ENCODE measurements at regions not wholly inside any gene's neighbourhood (a gene's known extent, or its start where the extent isn't known, plus 50 kb on each side); places are given as distances from the start of the nearest gene placed in this dataset.

- Mint-ChIP-seq H3K27ac (no peak overlapping the region), H3K9me3 (peaks cover 7 to 17% of the 10 kb centered on the region in 2 donors), H3K4me3 (no peak overlapping the region), H3K4me1 (no peaks in the 10 kb centered on the region), H3K27me3 (ENCODE audit: low read depth in 2 of 2) (no peaks in the 10 kb centered on the region), H3K36me3 (peaks cover 3% of the 10 kb centered on the region)
- H3K27ac ChIP-seq (ENCODE audit: low read length), result no peak overlapping the region
- intact Hi-C loops (cut with micrococcal nuclease), result no loop called here
- no peaks in the 10 kb centered on the region for H3K9me3 ChIP-seq (ENCODE audit: control insufficient read depth, insufficient read depth, low read length)
- no peak overlapping the region for H3K4me3 ChIP-seq (ENCODE audit: low read length)
- no peaks in the 10 kb centered on the region for H3K27me3 ChIP-seq (ENCODE audit: control insufficient read depth, insufficient read depth, low read length)
- 73% methylated on average over 2 of the region's 3 CpGs for WGBS (ENCODE audit: insufficient coverage)
- H3K4me1 ChIP-seq (ENCODE audit: control insufficient read depth, insufficient read depth, low read length), result no peaks in the 10 kb centered on the region
- no peaks in the 10 kb centered on the region for H3K36me3 ChIP-seq (ENCODE audit: control insufficient read depth, insufficient read depth, low read length)
- TF ChIP-seq, protein P1, sequence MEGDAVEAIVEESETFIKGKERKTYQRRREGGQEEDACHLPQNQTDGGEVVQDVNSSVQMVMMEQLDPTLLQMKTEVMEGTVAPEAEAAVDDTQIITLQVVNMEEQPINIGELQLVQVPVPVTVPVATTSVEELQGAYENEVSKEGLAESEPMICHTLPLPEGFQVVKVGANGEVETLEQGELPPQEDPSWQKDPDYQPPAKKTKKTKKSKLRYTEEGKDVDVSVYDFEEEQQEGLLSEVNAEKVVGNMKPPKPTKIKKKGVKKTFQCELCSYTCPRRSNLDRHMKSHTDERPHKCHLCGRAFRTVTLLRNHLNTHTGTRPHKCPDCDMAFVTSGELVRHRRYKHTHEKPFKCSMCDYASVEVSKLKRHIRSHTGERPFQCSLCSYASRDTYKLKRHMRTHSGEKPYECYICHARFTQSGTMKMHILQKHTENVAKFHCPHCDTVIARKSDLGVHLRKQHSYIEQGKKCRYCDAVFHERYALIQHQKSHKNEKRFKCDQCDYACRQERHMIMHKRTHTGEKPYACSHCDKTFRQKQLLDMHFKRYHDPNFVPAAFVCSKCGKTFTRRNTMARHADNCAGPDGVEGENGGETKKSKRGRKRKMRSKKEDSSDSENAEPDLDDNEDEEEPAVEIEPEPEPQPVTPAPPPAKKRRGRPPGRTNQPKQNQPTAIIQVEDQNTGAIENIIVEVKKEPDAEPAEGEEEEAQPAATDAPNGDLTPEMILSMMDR (IDR thresholded peaks at IDR 0.05), result no peak
- DNase-seq (no peak), ATAC-seq (no peak)
Observed at GRCh38 chr9:13705373-13705772, 425.9 kb upstream of the MPDZ start.

DNA sequence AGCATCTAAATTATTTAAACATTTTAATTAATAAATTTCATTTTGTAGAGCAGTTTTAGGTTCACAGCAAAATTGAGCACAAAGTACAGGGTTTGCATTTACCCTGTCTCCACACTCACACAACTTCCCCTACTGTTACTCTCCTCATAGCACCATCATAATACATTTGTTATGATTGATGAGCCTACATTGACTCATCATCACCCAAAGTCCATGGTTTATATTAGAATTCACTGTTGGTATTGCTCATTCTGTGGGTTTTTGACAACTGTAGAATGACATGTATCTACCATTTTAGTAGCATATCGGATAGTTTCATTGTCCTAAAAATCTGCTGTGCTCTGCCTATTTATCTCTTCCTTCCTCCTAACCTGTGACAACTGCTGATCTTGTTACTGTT lies 411.1 kb upstream of the MPDZ start:
- H3K9me3 ChIP-seq (ENCODE audit: control insufficient read depth, insufficient read depth, low read length), result no peaks in the 10 kb centered on the region
- no peak overlapping the region for H3K27ac ChIP-seq (ENCODE audit: low read length)
- intact Hi-C loops (cut with micrococcal nuclease), result no loop called here
- WGBS (ENCODE audit: insufficient coverage), result 89% methylated on average over 1 of the region's 1 CpG
- H3K4me1 ChIP-seq (ENCODE audit: control insufficient read depth, insufficient read depth, low read length), result no peaks in the 10 kb centered on the region
- ATAC-seq, result no peak
- no peak overlapping the region for H3K4me3 ChIP-seq (ENCODE audit: low read length)
- Mint-ChIP-seq H3K9me3 (peaks cover 20 to 24% of the 10 kb centered on the region in 2 donors), H3K27ac (no peak overlapping the region), H3K4me1 (no peaks in the 10 kb centered on the region), H3K36me3 (peaks cover 15% of the 10 kb centered on the region), H3K4me3 (no peak overlapping the region), H3K27me3 (ENCODE audit: low read depth in 2 of 2) (no peaks in the 10 kb centered on the region)
- no peaks in the 10 kb centered on the region for H3K36me3 ChIP-seq (ENCODE audit: control insufficient read depth, insufficient read depth, low read length)
- TF ChIP-seq, protein P1 (IDR thresholded peaks at IDR 0.05), result no peak
- DNase-seq, result no peak
- H3K27me3 ChIP-seq (ENCODE audit: control insufficient read depth, insufficient read depth, low read length), result no peaks in the 10 kb centered on the region

DNA sequence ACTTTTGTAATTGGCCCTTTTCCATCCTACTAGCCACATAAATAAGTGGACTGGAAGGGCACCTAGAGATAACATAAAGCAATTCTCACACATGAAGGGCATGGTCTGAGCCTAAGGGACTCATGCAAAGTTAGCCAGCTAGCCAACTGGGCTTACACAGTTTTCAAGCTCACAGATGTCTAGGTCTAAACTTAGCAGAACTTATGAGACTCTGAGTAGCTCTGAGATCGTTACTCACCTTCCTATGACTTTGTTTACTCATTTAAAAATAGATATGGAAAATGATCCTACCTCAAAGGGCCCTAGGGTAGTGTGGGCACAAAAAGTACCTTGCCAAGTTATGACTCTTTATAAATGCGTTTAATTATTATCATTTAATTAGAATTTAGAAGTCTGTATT lies 410.4 kb upstream of the MPDZ start:
- H3K9me3 Mint-ChIP-seq, result peaks cover 16 to 19% of the 10 kb centered on the region in 2 donors
- WGBS (ENCODE audit: insufficient coverage), result no CpG with 5 or more reads among the region's 2 CpGs
- no peaks in the 10 kb centered on the region for H3K4me1 Mint-ChIP-seq
- intact Hi-C loops (cut with micrococcal nuclease), result no loop called here
- H3K36me3 ChIP-seq (ENCODE audit: control insufficient read depth, insufficient read depth, low read length), result no peaks in the 10 kb centered on the region
- no peaks in the 10 kb centered on the region for H3K4me1 ChIP-seq (ENCODE audit: control insufficient read depth, insufficient read depth, low read length)
- peaks cover 8% of the 10 kb centered on the region for H3K36me3 Mint-ChIP-seq
- no peak overlapping the region for H3K4me3 Mint-ChIP-seq
- H3K27me3 Mint-ChIP-seq (ENCODE audit: low read depth in 2 of 2), result no peaks in the 10 kb centered on the region
- DNase-seq (no peak), ATAC-seq (no peak)
- TF ChIP-seq, protein P1 (IDR thresholded peaks at IDR 0.05), result no peak
- H3K9me3 ChIP-seq (ENCODE audit: control insufficient read depth, insufficient read depth, low read length), result no peaks in the 10 kb centered on the region
- no peak overlapping the region for H3K27ac ChIP-seq (ENCODE audit: low read length)
- H3K27ac Mint-ChIP-seq, result no peak overlapping the region
- H3K27me3 ChIP-seq (ENCODE audit: control insufficient read depth, insufficient read depth, low read length), result no peaks in the 10 kb centered on the region
- no peak overlapping the region for H3K4me3 ChIP-seq (ENCODE audit: low read length)

DNA sequence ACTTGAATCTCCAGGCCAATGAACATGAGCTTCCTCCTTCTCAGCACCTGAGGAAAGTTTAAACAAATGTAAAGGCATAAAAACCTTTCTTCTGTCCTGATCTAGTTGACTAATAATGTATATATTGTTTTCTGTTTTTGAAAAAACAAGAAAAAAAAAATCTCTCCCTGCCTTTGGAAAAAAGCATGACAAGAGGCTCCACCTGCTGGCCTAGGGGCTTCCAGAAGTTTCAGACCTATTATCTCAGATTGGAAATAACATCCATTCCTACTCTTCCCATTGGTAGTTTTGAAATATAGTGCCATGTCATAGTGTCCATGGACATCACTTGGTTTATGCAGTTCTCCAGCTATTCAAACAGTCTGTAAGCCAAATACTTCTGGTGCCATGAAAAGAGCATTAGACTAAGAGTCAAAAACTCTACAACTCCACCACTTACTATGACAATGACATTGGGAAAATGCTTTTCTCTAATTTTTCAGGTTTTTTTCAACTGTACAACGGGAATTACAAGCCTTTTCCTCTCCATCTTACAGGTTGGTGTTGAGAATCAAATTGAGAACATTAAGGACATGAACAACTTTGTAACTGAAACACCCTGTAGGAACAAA lies 409.6 kb upstream of the MPDZ start:
- ATAC-seq (no peak), DNase-seq (no peak)
- TF ChIP-seq, protein P1 (IDR thresholded peaks at IDR 0.05), result no peak
- Mint-ChIP-seq H3K27me3 (ENCODE audit: low read depth in 2 of 2) (no peaks in the 10 kb centered on the region), H3K4me1 (no peaks in the 10 kb centered on the region), H3K36me3 (peaks cover under 1% of the 10 kb centered on the region), H3K27ac (no peak overlapping the region), H3K4me3 (no peak overlapping the region), H3K9me3 (peaks cover 12 to 13% of the 10 kb centered on the region in 2 donors)
- no CpG with 5 or more reads among the region's 1 CpG for WGBS (ENCODE audit: insufficient coverage)
- Histone ChIP-seq H3K36me3 (ENCODE audit: control insufficient read depth, insufficient read depth, low read length) (no peaks in the 10 kb centered on the region), H3K27me3 (ENCODE audit: control insufficient read depth, insufficient read depth, low read length) (no peaks in the 10 kb centered on the region), H3K4me1 (ENCODE audit: control insufficient read depth, insufficient read depth, low read length) (no peaks in the 10 kb centered on the region), H3K9me3 (ENCODE audit: control insufficient read depth, insufficient read depth, low read length) (no peaks in the 10 kb centered on the region), H3K27ac (ENCODE audit: low read length) (no peak overlapping the region), H3K4me3 (ENCODE audit: low read length) (no peak overlapping the region)
- intact Hi-C loops (cut with micrococcal nuclease), result no loop called here

Measured in natural killer cell (primary cell).